AG04449 (cell line): ENCODE measurements at regions not wholly inside any gene's neighbourhood (a gene's known extent, or its start where the extent isn't known, plus 50 kb on each side); places are given as distances from the start of the nearest gene placed in this dataset.

Experiments
- CTCF ChIA-PET: fragments of 350-600 bp; formaldehyde crosslinking; extraction: SDS; loops from one replicate; lab custom pipeline; 2021; ENCODE audit warnings: antibody characterized with exemption; lab: Yijun Ruan, JAX
- POLR2A ChIA-PET: fragments of 400-600, 350-600 bp; formaldehyde crosslinking; extraction: SDS; loops from one replicate; lab custom pipeline; 2020; ENCODE audit warnings: antibody characterized with exemption, inconsistent platforms; lab: Yijun Ruan, JAX
- DNase-seq: peaks from one replicate; pipeline ENCODE4 v3.0.0-alpha.2; 2010; ENCODE audit warnings: low read depth, low spot score
- H3K4me3 ChIP-seq: 2 replicates; pipeline ENCODE4 v1.5.1; 2011; ENCODE audit warnings: low read depth, mild to moderate bottlenecking, control low read depth, low read length
- TF ChIP-seq, protein P1 (sequence below): IDR thresholded peaks from one replicate; pipeline ENCODE4 v1.5.1; 2011; ENCODE audit warnings: mild to moderate bottlenecking, moderate library complexity, low read length, control low read depth, inconsistent platforms; ENCODE audit not compliant: insufficient read depth; ENCODE audit errors: missing control alignments

DNA sequence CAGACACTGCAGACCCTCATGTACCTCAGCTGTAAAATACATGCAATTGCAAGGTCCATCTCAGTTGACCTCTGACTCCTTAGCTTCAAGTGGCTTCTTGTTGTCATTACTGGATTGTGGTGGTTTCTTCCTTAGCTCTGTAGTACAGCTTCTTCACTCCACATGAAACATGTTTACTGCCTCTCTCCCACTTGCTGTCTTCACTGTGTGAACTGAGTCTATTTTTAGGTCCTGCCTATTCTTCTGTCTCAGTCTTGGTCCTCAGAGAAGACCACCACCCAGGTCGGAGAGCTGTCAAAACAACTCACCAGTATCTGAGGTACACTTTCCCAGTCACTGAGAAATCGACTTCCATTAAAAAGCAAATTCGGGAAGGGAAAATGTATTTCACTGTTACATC is 50.2 kb upstream of the EYA4 start:
- ChIA-PET POLR2A (no interaction called here), CTCF (interaction anchor here (1.2 to 1.4 kb wide), 2 partner anchors 361 to 725 kb away, joined by 4 to 5 read pairs; no protein-coding TSS in a partner anchor)
- TF ChIP-seq, protein P1, sequence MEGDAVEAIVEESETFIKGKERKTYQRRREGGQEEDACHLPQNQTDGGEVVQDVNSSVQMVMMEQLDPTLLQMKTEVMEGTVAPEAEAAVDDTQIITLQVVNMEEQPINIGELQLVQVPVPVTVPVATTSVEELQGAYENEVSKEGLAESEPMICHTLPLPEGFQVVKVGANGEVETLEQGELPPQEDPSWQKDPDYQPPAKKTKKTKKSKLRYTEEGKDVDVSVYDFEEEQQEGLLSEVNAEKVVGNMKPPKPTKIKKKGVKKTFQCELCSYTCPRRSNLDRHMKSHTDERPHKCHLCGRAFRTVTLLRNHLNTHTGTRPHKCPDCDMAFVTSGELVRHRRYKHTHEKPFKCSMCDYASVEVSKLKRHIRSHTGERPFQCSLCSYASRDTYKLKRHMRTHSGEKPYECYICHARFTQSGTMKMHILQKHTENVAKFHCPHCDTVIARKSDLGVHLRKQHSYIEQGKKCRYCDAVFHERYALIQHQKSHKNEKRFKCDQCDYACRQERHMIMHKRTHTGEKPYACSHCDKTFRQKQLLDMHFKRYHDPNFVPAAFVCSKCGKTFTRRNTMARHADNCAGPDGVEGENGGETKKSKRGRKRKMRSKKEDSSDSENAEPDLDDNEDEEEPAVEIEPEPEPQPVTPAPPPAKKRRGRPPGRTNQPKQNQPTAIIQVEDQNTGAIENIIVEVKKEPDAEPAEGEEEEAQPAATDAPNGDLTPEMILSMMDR, result no peak
- DNase-seq, result no peak
- no peak overlapping the region for H3K4me3 ChIP-seq

DNA sequence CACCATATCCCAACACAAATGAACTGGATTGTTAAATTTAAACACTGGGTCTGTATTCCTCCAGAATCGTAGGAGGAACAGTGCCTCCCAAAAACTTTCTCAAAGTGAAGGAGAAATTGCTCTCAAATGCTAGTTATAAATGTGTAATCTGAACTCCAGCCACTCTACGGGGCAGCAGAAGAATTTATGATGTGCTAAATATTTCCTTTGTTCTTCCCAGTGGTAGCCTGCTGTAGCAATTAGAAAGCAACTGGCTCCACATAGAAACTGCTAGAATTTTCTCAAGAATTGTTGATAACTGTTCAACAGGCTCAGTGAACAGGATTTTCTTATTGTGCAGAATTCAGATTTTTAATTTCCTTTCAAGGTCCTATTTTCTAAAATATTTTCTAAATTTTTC is 49.8 kb upstream of the EYA4 start:
- POLR2A ChIA-PET, result no interaction called here
- H3K4me3 ChIP-seq, result no peak overlapping the region
- DNase-seq, result no peak
- CTCF ChIA-PET, result interaction anchor here (1.2 to 1.3 kb wide), 2 partner anchors 361 to 725 kb away, joined by 4 read pairs; no protein-coding TSS in a partner anchor
- TF ChIP-seq, protein P1, result no peak
